HG02642 (cell line): ENCODE measurements at regions not wholly inside any gene's neighbourhood (a gene's known extent, or its start where the extent isn't known, plus 50 kb on each side); places are given as distances from the start of the nearest gene placed in this dataset.
"Not testable (repeated sequence)": the region's sequence is repeated elsewhere in the genome, so short reads cannot be mapped to it uniquely, and the experiment has no call there.

Source experiments
- ATAC-seq: cut with Tn5 transposase; IDR thresholded peaks from one replicate; pipeline ENCODE4 v1.9.1; 2021; ENCODE audit warnings: mild to moderate bottlenecking; ENCODE audit not compliant: unreplicated experiment, poor library complexity

DNA sequence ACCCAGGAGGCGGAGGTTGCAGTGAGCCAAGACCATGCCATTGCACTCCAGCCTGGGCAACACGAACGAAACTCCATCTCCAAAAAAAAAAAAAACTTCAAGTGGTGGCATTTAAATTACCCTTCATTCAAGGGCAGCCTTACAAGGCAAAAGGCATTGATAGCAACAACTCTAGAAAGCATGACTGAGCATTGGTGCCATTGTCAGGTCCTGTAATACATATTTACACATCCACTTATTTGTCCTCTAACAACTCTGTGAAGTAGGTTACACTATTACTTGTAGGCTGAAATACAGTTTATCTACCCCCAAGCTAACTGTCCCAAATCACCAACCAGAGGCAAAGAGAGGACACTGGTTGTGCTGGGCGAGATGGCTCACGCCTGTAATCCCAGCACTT, 52.7 kb upstream of the LARP1 start:
- no peak for ATAC-seq

- not testable (repeated sequence) for ATAC-seq
Observed at GRCh38 chr5:154701725-154702124, 53.5 kb upstream of the LARP1 start.

DNA sequence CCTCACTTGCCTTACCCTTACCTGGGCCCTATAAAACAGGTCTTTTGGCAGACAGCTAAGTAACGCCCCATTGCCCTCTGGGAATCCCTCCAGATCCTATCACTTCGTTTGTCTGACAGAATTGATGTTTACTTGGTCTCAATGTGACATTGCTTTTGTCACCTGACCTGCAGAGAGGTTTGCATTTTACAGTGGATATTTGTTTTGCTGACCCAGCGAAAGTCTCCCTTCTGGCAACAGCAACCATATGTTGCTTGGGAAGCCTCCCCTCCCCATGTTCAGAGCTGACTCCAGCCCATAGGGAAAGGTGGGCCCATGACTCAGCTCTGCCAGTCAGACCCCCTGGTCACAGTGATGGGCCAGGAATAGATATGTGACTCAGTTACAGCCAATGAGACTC, 54.0 kb upstream of the LARP1 start:
- ATAC-seq = no peak

DNA sequence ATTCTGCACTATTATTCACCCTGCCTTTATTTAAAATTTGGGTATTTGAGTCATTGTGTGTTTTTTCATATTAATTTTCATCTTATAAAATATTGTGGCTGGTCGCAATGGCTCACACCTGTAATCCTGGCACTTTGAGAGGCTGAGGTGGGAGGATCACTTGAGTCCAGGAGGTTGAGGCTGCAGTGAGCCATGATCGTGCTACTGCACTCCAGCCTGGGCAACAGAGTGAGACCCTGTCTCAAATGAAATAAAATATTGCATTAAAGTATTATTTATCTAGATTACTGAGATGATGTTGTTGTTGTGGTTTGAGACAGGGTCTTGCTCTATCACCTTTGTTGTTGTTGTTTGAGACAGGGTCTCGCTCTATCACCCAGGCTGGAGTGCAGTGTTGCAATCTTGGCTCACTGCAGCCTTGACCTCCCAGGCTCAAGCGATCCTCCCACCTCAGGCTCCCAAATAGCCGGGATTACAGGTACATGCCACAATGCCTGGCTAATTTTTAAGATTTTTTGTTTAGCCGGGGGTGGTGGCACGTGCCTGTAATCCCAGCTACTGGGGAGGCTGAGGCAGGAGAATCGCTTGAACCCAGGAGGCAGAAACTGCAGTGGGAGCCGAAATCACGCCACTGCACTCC, 54.8 kb upstream of the LARP1 start:
- not testable (repeated sequence) for ATAC-seq

- no peak for ATAC-seq
Observed at GRCh38 chr5:154698763-154699162, 56.4 kb upstream of the LARP1 start.

- ATAC-seq = no peak
Observed at GRCh38 chr5:154697371-154697770, 57.8 kb upstream of the LARP1 start.

DNA sequence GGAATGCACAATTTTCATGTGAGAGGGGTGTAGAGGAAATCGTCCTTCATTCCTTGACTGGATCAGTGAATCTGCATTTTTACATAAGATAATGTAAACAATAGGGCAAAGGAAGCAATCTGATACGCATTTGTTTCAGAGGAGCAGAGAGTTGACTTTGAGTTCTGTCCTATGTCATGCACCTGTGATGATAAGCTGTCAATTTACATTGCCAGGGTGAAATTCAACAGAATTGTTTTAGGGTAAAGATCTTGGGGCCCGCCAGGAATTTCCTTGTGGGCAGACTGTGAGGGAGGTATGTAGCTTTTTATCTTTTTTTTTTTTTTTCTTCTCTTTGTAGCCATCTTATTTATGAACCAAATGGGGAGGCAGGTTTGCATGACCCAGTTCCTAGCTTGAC, 58.3 kb upstream of the LARP1 start:
- no peak for ATAC-seq

DNA sequence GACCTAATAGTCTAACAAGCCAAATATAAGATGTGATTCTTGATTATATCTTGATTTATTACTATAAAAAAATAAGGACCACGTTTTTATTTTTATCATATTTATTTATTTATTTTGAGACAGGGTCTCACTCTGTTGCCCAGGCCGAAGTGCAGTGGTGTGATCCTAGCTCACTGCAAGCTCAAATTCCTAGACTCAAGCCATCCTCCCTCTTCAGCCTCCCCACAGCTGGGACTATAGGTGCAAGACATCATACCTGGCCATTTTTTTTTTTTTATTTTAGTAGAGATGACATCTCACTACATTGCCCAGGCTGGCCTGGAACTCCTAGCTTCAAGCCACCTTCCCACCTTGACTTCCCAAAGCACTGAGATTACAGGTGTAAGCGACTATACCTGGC, 61.0 kb upstream of the LARP1 start:
- no peak for ATAC-seq

DNA sequence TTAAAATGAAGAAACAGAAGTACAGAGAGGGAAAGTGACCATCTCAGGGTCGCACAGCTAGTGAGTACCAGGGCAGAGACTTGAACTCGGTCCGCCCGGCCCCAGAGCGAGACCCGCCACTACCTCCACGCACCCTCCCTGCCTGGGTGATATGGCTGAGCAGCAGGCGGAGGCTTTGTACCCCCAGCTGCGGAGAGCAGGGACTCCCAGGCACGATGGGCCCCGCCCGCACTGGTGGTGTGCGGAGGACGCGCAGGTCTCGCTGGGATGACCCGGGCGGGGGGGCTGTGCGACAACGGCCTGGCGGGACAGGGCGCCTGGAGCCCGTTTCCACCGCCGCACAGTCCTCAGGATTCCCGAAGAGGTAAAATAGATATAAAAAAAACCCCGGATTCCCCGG, 64.7 kb upstream of the LARP1 start:
- no peak for ATAC-seq

DNA sequence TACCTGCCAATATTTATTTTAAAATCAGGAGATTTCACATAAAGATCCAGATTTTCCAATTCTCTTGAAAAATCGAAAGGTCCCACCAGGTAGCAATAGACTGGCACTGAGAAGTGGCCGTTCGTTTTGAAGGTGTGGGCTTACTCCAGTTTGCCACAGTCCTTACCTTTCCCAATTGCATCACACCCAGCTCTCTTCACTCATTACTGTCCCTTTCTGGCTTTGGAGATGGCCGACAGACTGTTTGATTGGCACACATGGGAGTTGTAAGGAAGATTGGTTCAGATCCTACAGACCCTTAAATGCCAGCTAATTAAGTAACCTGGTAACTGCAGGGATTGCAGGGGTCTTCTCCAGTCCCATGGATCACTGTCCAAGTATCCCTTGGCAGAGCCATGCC, 68.7 kb upstream of the LARP1 start:
- no peak for ATAC-seq

GRCh38 chr5:154683101-154683880, 71.9 kb upstream of the LARP1 start:
- ATAC-seq = peak; percentile 70

GRCh38 chr5:154679501-154679900, 75.7 kb upstream of the LARP1 start:
- no peak for ATAC-seq

- ATAC-seq = no peak
Observed at GRCh38 chr5:154677921-154678320, 77.3 kb upstream of the LARP1 start.

DNA sequence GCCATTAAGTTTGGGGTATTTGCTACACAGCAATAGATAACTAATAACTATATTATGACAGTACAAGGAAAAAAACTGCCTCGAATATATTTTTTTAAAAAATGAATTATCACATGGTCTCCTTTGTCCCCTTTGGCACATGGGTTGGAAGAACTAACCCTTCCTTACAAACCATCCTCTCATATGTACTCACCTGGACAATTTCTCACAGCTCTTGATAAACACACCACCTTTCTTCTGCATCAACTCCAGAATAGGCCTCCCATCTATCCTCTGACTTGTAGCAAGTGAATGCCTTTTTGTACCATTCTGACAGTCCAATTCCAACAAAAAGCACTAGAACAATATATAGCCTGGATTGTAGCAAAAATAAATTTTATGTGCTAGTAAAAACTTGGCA, 78.7 kb upstream of the LARP1 start:
- no peak for ATAC-seq

- no peak for ATAC-seq
Observed at GRCh38 chr5:154674029-154674428, 81.1 kb upstream of the LARP1 start.

DNA sequence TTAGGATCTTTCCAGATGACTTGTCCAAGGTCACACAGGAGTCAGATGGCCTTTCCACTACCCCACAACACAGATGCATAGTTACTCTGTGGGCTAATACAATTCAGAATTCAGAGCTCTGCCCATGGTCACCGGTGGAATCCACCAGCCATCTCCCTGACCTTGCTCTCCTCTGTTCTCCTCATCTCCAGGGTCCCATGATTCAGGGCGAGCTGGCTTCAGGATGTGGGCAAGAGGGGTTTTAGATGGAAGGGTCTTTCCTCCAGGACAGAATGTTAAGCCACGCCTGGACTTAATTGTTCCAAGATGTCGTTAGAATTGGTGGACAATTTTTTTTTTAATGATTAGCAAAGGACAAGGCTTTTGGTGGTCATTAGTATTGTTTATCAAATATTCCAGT, 81.7 kb upstream of the LARP1 start:
- no peak for ATAC-seq

GRCh38 chr5:154669913-154670312, 85.3 kb upstream of the LARP1 start:
- ATAC-seq = not testable (repeated sequence)

DNA sequence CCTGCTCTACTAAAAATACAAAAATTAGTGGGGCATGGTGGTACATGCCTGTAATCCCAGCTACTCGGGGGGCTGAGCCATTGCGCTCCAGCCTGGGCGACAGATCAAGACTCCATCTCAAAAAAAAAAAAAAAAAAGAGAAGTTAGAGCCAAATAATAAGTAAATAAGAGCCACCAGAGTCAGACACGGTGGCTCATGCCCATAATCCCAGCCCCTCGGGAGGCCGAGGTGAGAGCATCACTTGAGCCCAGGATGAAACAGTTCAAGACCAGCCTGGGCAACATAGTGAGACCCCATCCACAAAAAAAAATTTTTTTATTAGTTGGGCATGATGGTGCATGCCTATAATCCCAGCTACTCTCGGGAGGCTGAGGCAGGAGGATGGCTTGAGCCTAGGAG, 85.8 kb upstream of the LARP1 start:
- no peak for ATAC-seq

DNA sequence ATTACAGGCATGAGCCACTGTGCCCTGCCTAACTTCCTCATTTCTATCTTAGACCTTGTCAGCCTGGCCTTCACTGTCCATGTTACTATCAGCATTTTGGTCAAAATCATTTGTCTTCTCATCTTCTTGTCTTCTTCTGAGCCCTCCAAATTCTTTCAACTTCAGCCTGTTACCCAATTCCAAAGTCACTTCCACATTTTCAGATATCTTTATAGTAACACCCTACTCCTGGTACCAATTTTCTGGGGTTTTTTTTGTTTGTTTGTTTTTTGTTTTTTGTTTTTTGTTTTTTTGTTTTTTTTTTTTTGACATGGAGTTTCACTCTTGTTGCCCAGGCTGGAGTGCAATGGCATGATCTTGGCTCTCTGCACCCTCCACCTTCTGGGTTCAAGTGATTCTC, 90.3 kb upstream of the LARP1 start:
- ATAC-seq = no peak

DNA sequence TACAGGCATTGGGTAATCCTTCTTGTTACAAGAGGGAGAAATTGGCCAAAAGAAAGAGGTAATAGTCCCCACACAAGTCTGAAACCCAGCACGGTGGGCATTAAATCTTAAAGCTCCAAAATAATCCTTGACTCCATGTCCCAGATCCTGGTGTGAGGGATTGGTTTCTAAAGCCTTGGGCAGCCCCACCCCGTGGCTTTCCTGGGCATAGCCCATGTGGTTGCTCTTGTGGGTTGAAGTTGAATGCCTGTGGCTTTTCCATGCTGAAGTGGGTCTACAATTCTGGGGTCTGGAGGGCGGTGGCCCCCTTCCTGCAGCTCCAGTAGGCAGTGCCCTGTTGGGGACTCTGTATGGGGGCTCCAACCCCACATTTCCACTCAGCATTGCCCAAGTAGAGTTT, 91.8 kb upstream of the LARP1 start:
- ATAC-seq = no peak

DNA sequence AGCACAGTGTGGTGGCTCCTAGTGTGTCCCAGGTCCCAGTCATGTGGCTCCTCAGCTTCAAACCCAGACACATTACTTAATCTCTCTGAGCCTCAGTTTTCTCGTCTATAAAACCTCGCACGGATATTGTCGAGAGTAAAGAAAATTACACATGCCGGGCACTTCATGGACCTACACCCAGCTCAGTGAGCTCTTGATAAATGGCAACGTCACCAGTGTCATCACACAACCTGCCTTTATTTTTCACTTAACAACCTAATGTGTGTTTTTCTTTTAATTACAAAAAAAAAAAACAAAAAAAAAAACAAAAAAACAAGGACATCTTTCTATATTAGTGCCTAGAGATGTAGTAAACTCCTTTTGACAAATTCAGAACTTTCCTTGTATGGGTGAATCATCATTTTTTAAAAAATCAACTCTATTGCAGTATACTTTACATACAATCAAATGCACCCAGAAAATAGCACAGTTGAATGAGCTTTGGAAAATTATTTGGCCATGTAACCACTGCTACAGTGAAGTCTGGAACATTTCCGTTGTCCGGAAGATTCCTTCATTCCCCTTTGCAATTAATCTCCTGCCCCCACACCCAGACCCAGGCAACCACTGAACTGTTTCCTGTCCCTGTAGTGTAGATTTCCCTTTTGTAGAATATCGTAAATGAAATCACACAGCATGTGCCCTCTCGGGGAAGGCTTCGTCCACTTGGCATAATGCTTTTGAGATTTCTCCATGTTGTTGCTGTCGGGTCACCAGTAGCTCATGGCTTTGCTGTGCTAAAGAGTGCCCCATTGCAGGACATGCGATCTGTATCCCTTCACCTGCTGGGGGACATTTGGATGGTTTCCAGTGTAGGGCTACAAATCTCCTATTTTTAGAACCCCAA, 100.4 kb upstream of the LARP1 start:
- ATAC-seq = no peak
